ENCODE measurements at regions not wholly inside any gene's neighbourhood (a gene's known extent, or its start where the extent isn't known, plus 50 kb on each side); places are given as distances from the start of the nearest gene placed in this dataset.

- Histone ChIP-seq H3K4me3 (ENCODE audit: low read depth, low read length, poor library complexity, severe bottlenecking) (no peak overlapping the region), H3K79me2 (ENCODE audit: insufficient read depth, low read length) (no peaks in the 10 kb centered on the region), H3K27ac (ENCODE audit: low read depth, low read length, poor library complexity, severe bottlenecking) (no peak overlapping the region), H3K9ac (ENCODE audit: low read length) (no peak overlapping the region), H2AFZ (ENCODE audit: low read length) (no peak overlapping the region), H3K9me2 (ENCODE audit: low read depth, low read length) (no peaks in the 10 kb centered on the region), H3K9me3 (ENCODE audit: low read length) (no peaks in the 10 kb centered on the region), H3K4me1 (ENCODE audit: insufficient read depth, low read length, severe bottlenecking) (no peaks in the 10 kb centered on the region), H4K20me1 (ENCODE audit: insufficient read depth, low read length) (no peaks in the 10 kb centered on the region), H3K36me3 (ENCODE audit: insufficient read depth, low read length) (no peaks in the 10 kb centered on the region), H3F3A (ENCODE audit: insufficient read depth, low read length) (no peaks in the 10 kb centered on the region), H3K4me2 (ENCODE audit: low read length) (no peak overlapping the region), H3K27me3 (ENCODE audit: insufficient read depth, low read length) (no peaks in the 10 kb centered on the region)
- no peak for TF ChIP-seq CTCF (IDR thresholded peaks at IDR 0.05; ENCODE audit: low read length)
- no peak for TF ChIP-seq EZH2 (IDR thresholded peaks at IDR 0.05; ENCODE audit: borderline replicate concordance, low read length)
These were observed 493.3 kb upstream of the MARCKS start for GRCh38 chr6:113363866-113364265.

- no peak overlapping the region for H3K4me2 ChIP-seq (ENCODE audit: low read length)
- no peak overlapping the region for H3K4me3 ChIP-seq (ENCODE audit: low read depth, low read length, poor library complexity, severe bottlenecking)
- H3K79me2 ChIP-seq (ENCODE audit: insufficient read depth, low read length) = no peaks in the 10 kb centered on the region
- no peaks in the 10 kb centered on the region for H3K9me3 ChIP-seq (ENCODE audit: low read length)
- no peak overlapping the region for H3K27ac ChIP-seq (ENCODE audit: low read depth, low read length, poor library complexity, severe bottlenecking)
- H3K9ac ChIP-seq (ENCODE audit: low read length) = no peak overlapping the region
- no peak for TF ChIP-seq EZH2 (IDR thresholded peaks at IDR 0.05; ENCODE audit: borderline replicate concordance, low read length)
- no peak for TF ChIP-seq CTCF (IDR thresholded peaks at IDR 0.05; ENCODE audit: low read length)
- H4K20me1 ChIP-seq (ENCODE audit: insufficient read depth, low read length) = no peaks in the 10 kb centered on the region
- no peaks in the 10 kb centered on the region for H3K4me1 ChIP-seq (ENCODE audit: insufficient read depth, low read length, severe bottlenecking)
- no peaks in the 10 kb centered on the region for H3K9me2 ChIP-seq (ENCODE audit: low read depth, low read length)
- no peaks in the 10 kb centered on the region for H3K36me3 ChIP-seq (ENCODE audit: insufficient read depth, low read length)
- no peak overlapping the region for H2AFZ ChIP-seq (ENCODE audit: low read length)
- H3F3A ChIP-seq (ENCODE audit: insufficient read depth, low read length) = no peaks in the 10 kb centered on the region
- H3K27me3 ChIP-seq (ENCODE audit: insufficient read depth, low read length) = no peaks in the 10 kb centered on the region
These were observed 492.4 kb upstream of the MARCKS start for GRCh38 chr6:113364766-113365165.

GRCh38 chr6:113365191-113365590 lies 492.0 kb upstream of the MARCKS start:
- Histone ChIP-seq H3K9ac (ENCODE audit: low read length) (no peak overlapping the region), H3K9me3 (ENCODE audit: low read length) (no peaks in the 10 kb centered on the region), H3K27ac (ENCODE audit: low read depth, low read length, poor library complexity, severe bottlenecking) (no peak overlapping the region), H3F3A (ENCODE audit: insufficient read depth, low read length) (no peaks in the 10 kb centered on the region), H4K20me1 (ENCODE audit: insufficient read depth, low read length) (no peaks in the 10 kb centered on the region), H2AFZ (ENCODE audit: low read length) (no peak overlapping the region), H3K4me2 (ENCODE audit: low read length) (no peak overlapping the region), H3K36me3 (ENCODE audit: insufficient read depth, low read length) (no peaks in the 10 kb centered on the region), H3K27me3 (ENCODE audit: insufficient read depth, low read length) (no peaks in the 10 kb centered on the region), H3K4me3 (ENCODE audit: low read depth, low read length, poor library complexity, severe bottlenecking) (no peak overlapping the region), H3K79me2 (ENCODE audit: insufficient read depth, low read length) (no peaks in the 10 kb centered on the region), H3K4me1 (ENCODE audit: insufficient read depth, low read length, severe bottlenecking) (no peaks in the 10 kb centered on the region), H3K9me2 (ENCODE audit: low read depth, low read length) (no peaks in the 10 kb centered on the region)
- TF ChIP-seq CTCF (IDR thresholded peaks at IDR 0.05; ENCODE audit: low read length) (no peak), EZH2 (IDR thresholded peaks at IDR 0.05; ENCODE audit: borderline replicate concordance, low read length) (no peak)
